Stimulated activated naive B cell treated with anti-CD40 and anti-IgM and Interleukin-4, amounts not matched to agents 10 μg/mL and 1 μg/mL and 100 μg/mL, for 72 hours (primary cell): ENCODE measurements at regions not wholly inside any gene's neighbourhood (a gene's known extent, or its start where the extent isn't known, plus 50 kb on each side); places are given as distances from the start of the nearest gene placed in this dataset.
A peak's percentile ranks its signal among the peaks of the same experiment; 100 is the strongest.

Source experiments
- ATAC-seq, 2 donors: fragments of 150-1000 bp; cut with Tn5 transposase; replicated peaks; 2 replicates each; pipeline ENCODE4 v1.10.0; 2021; ENCODE audit warnings: moderate library complexity in 1 of 2
- DNase-seq: peaks from one replicate; pipeline ENCODE4 v3.0.0; 2021
- H3K27ac Mint-ChIP-seq: one replicate; pipeline ENCODE4 v1.8.0; 2022; ENCODE audit warnings: mild to moderate bottlenecking, mixed read lengths
- H3K27me3 Mint-ChIP-seq, 2 donors: one replicate each; pipeline ENCODE4 v1.8.0; 2022; ENCODE audit warnings: mixed read lengths in 2 of 2
- H3K36me3 Mint-ChIP-seq, 2 donors: one replicate each; pipeline ENCODE4 v1.8.0; 2022; ENCODE audit warnings: mixed read lengths in 2 of 2, mild to moderate bottlenecking in 1 of 2
- H3K4me1 Mint-ChIP-seq, 2 donors: one replicate each; pipeline ENCODE4 v1.8.0; 2022; ENCODE audit warnings: mixed read lengths in 2 of 2, mild to moderate bottlenecking in 1 of 2
- H3K4me3 Mint-ChIP-seq, 2 donors: one replicate each; pipeline ENCODE4 v1.8.0; 2022; ENCODE audit warnings: mild to moderate bottlenecking in 2 of 2, mixed read lengths in 2 of 2, moderate library complexity in 1 of 2
- H3K9me3 Mint-ChIP-seq, 2 donors: one replicate each; pipeline ENCODE4 v1.8.0; 2022; ENCODE audit warnings: mixed read lengths in 2 of 2, mild to moderate bottlenecking in 1 of 2

GRCh38 chr9:127553793-127554192 lies 58.3 kb upstream of the STXBP1 start:
- Mint-ChIP-seq H3K27me3 (no peaks in the 10 kb centered on the region), H3K27ac (no peak overlapping the region), H3K9me3 (no peaks in the 10 kb centered on the region), H3K36me3 (no peaks in the 10 kb centered on the region), H3K4me1 (peaks cover 20 to 24% of the 10 kb centered on the region in 2 donors), H3K4me3 (no peak overlapping the region)
- ATAC-seq (no peak), DNase-seq (no peak)

GRCh38 chr9:127554966-127555839 lies 56.9 kb upstream of the STXBP1 start:
- ATAC-seq = no peak
- H3K27ac Mint-ChIP-seq = no peak overlapping the region
- no peak for DNase-seq
- H3K27me3 Mint-ChIP-seq = no peaks in the 10 kb centered on the region
- no peaks in the 10 kb centered on the region for H3K9me3 Mint-ChIP-seq
- H3K4me1 Mint-ChIP-seq = peaks cover 18 to 24% of the 10 kb centered on the region in 2 donors
- no peak overlapping the region for H3K4me3 Mint-ChIP-seq
- H3K36me3 Mint-ChIP-seq = no peaks in the 10 kb centered on the region

- peak; percentile 72 to 86 for ATAC-seq
- Mint-ChIP-seq H3K27ac (no peak overlapping the region), H3K27me3 (no peaks in the 10 kb centered on the region), H3K4me3 (peak overlapping the region in 1 of 2 donors; percentile 19), H3K4me1 (peaks cover 18 to 24% of the 10 kb centered on the region in 2 donors), H3K9me3 (no peaks in the 10 kb centered on the region), H3K36me3 (no peaks in the 10 kb centered on the region)
- DNase-seq = no peak
Measured at GRCh38 chr9:127555840-127556820, 55.9 kb upstream of the STXBP1 start.

- Mint-ChIP-seq H3K4me1 (peaks cover 18 to 24% of the 10 kb centered on the region in 2 donors), H3K9me3 (no peaks in the 10 kb centered on the region), H3K27ac (no peak overlapping the region), H3K27me3 (peaks cover 0 to 7% of the 10 kb centered on the region in 2 donors), H3K36me3 (no peaks in the 10 kb centered on the region), H3K4me3 (no peak overlapping the region)
- ATAC-seq (no peak), DNase-seq (no peak)
Measured at GRCh38 chr9:127556871-127557270, 55.2 kb upstream of the STXBP1 start.

GRCh38 chr9:127557466-127557869 lies 54.6 kb upstream of the STXBP1 start:
- H3K4me3 Mint-ChIP-seq = no peak overlapping the region
- H3K36me3 Mint-ChIP-seq = no peaks in the 10 kb centered on the region
- H3K27ac Mint-ChIP-seq = no peak overlapping the region
- ATAC-seq (no peak), DNase-seq (no peak)
- peaks cover 18 to 24% of the 10 kb centered on the region in 2 donors for H3K4me1 Mint-ChIP-seq
- H3K9me3 Mint-ChIP-seq = no peaks in the 10 kb centered on the region
- H3K27me3 Mint-ChIP-seq = peaks cover under 1 to 11% of the 10 kb centered on the region in 2 donors

GRCh38 chr9:127557998-127558546 lies 54.0 kb upstream of the STXBP1 start:
- peaks cover 18 to 24% of the 10 kb centered on the region in 2 donors for H3K4me1 Mint-ChIP-seq
- ATAC-seq (no peak), DNase-seq (no peak)
- no peaks in the 10 kb centered on the region for H3K9me3 Mint-ChIP-seq
- no peak overlapping the region for H3K4me3 Mint-ChIP-seq
- no peak overlapping the region for H3K27ac Mint-ChIP-seq
- no peaks in the 10 kb centered on the region for H3K36me3 Mint-ChIP-seq
- H3K27me3 Mint-ChIP-seq = peaks cover 6 to 16% of the 10 kb centered on the region in 2 donors

- Mint-ChIP-seq H3K4me1 (peaks cover 18 to 24% of the 10 kb centered on the region in 2 donors), H3K27me3 (peaks cover 7 to 19% of the 10 kb centered on the region in 2 donors), H3K9me3 (no peaks in the 10 kb centered on the region), H3K4me3 (no peak overlapping the region), H3K27ac (no peak overlapping the region), H3K36me3 (no peaks in the 10 kb centered on the region)
- ATAC-seq (no peak), DNase-seq (no peak)
Measured at GRCh38 chr9:127558581-127559246, 53.4 kb upstream of the STXBP1 start.

GRCh38 chr9:127559247-127559680 lies 52.8 kb upstream of the STXBP1 start:
- Mint-ChIP-seq H3K4me1 (peaks cover 18 to 24% of the 10 kb centered on the region in 2 donors), H3K27ac (no peak overlapping the region)
- DNase-seq = no peak

GRCh38 chr9:127561491-127562278 lies 50.4 kb upstream of the STXBP1 start:
- Mint-ChIP-seq H3K9me3 (no peaks in the 10 kb centered on the region), H3K27ac (no peak overlapping the region), H3K4me3 (no peak overlapping the region), H3K4me1 (peaks cover 6 to 13% of the 10 kb centered on the region in 2 donors), H3K36me3 (no peaks in the 10 kb centered on the region), H3K27me3 (peaks cover 7 to 19% of the 10 kb centered on the region in 2 donors)
- DNase-seq (no peak), ATAC-seq (no peak)

More at GRCh38 chr9:127559247-127559680, 52.8 kb upstream of the STXBP1 start:
- no peaks in the 10 kb centered on the region for H3K36me3 Mint-ChIP-seq
- no peaks in the 10 kb centered on the region for H3K9me3 Mint-ChIP-seq
- ATAC-seq = no peak
- peaks cover 7 to 19% of the 10 kb centered on the region in 2 donors for H3K27me3 Mint-ChIP-seq
- H3K4me3 Mint-ChIP-seq = no peak overlapping the region
